DMS79 (cell line): ENCODE measurements at regions not wholly inside any gene's neighbourhood (a gene's known extent, or its start where the extent isn't known, plus 50 kb on each side); places are given as distances from the start of the nearest gene placed in this dataset.

Experiments
- DNase-seq: peaks from one replicate; lab custom pipeline; 2025; lab: John Stamatoyannopoulos, UW

DNA sequence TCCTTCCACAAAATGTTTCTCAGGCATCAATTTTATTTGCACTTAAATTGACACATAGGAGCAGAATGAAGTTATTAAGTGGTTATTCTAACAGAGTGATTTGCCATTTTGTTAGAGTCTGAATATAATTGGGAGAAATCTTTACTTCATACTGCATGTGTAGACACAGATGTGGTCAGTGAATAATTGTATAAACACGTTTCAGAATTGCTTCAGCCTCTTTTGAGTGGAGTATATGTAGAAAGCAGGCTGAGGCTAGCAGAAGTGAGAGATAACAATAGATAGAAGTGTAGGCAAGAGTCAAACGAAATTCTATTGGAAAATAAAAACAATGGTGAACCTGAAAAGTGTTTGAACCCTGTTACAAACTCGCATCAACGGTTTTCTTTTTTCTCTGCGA, 270.7 kb downstream of the TMEM167A start:
- DNase-seq = no peak

DNA sequence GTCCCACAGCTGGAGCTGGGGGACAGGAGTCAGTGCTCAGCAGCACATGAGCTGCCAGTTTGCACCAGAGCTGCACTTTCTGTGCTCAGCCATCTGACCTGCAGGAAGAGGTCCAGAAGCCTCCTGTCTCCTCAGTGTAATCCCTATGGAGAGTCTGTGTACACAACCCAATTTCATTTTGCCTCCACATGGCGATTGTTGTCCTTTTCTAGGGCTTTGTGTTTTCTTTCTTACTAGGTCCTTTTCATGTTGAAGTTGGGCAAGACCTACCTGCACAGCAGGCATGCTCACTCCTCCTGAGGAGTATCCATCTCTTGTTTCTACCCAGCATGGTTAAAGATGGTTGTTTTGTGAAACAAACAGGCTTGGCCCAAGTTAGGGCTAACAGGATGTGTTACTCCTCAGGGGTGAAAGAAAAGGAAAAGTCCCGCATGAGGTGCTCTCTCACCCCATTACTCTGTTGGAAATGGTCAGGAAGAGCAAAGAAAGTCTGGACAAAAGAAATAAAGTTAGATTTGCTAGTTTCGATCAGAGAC, 273.0 kb downstream of the TMEM167A start:
- no peak for DNase-seq

GRCh38 chr5:82802954-82803353, 274.2 kb downstream of the TMEM167A start:
- DNase-seq = no peak

GRCh38 chr5:82800826-82801225, 276.4 kb downstream of the TMEM167A start:
- DNase-seq = no peak

DNA sequence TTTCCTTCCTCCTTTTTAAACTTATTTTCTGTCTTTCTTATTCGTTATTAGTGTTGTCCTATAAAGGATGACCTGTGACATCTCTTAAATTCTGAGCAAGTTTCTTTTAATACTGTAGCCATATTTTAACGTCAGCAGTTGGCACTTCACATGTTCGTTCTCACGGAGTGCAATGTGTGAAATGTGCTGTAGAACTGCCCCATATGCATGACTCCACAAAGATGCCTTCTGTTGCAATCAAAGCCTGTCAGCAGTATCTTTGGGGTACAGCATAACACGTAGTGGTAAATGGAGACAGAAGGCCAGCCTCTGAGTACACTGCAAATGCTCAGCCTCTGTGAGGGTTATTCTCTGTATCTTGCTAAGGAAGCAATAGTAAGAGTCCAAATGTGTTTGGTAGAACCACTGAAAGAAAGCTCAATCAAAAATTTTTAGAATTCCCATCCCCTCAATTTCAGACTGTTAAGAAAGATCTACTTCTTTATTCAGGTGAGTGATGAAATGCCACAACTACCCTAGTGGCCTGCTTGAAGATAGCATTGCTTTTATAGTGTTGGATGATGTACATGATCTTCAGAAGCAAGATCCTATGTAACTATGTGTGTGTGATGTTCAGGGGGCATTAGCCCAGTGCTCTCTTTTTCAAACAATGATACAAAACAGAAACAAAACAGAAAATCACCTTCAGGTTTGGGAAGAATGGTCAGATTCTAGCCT, 277.7 kb downstream of the TMEM167A start:
- no peak for DNase-seq

DNA sequence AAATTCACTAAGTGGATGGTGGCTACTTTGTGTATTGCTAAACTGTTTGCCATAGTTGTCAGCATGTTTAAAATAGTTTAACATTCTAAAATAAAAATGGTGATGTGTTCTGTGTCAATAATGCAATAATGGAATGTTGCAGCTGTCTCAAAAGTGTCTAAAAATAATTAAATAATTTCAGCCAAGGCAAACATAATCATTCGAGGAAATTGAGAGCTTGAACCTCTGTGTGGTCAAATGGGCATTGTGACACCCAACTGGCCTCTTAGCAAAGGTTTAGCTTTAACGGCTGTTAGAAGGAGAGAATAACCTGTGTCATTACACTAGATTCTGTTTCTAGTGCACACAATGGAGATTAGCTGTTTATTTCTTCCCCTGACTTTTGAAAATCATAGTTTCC, 278.5 kb downstream of the TMEM167A start:
- DNase-seq = no peak

- DNase-seq = no peak
Measured at GRCh38 chr5:82796643-82797416, 280.4 kb downstream of the TMEM167A start.

- no peak for DNase-seq
Measured at GRCh38 chr5:82794876-82795275, 282.3 kb downstream of the TMEM167A start.

DNA sequence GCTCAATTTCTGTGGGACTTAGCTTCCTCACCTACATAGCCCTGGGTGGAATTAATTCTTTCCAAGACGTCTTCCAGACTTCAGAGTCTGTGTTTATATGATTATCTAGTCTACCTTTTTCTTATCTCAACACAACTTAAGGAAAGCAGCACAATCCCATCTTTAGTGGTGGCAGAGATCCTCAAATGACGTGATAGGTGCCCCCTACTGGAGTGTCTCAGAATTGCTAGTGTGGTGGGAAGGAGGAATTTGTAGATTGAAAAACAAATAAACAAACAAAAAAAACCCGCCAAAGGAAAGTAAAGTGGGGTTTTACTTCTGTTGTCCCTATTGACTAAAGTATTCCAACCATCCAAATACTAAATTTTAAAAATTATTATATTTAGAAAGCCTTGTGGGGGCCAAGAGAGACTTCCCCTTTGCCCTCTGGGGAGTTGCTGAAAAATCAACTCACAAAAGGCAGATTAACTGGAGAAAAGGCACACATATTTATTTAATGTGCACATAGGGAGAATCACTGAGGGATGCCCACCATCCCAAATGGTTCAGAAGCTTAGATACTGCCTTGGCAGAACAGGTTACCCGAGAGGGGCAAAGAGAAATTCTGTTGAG, 283.3 kb downstream of the TMEM167A start:
- DNase-seq = no peak

GRCh38 chr5:82792096-82792495, 285.1 kb downstream of the TMEM167A start:
- DNase-seq = no peak

DNA sequence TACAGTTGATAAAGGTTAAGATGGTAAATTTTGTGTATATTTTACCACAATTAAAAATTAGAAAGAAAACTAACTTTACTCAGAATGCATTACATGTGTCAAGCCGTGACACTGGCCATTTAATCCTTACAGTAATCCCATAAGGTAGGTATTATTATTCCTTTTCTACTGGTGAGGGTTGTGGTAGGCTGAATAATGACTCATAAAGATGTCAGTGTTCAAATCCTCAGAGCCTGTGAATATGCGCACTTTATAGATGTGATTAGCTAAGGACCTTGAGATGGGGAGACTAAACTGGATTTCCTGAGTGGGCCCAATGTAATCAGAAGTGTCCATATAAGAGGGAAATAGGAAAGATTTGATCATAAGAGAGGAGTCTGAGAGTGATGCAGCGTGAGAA, 288.1 kb downstream of the TMEM167A start:
- DNase-seq = no peak

DNA sequence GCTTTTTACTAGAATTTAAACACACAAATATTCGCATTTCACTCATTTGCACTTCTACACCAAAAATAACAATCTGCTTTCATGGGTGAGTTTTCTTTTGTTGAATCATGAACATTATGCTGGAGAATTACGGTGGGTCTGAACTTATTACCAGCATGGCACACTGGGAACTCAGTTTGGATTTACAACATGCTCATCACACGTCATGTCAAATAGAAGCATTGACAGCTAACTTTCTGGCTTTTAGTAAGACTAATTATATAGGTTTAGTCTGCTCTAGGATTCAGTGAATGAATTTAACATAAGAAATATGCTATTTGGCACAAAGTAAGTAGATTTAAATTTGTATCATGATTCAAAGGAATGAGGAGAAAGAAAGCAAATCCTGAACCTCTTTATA, 290.4 kb downstream of the TMEM167A start:
- no peak for DNase-seq

GRCh38 chr5:82785882-82786509, 291.2 kb downstream of the TMEM167A start:
- no peak for DNase-seq

DNA sequence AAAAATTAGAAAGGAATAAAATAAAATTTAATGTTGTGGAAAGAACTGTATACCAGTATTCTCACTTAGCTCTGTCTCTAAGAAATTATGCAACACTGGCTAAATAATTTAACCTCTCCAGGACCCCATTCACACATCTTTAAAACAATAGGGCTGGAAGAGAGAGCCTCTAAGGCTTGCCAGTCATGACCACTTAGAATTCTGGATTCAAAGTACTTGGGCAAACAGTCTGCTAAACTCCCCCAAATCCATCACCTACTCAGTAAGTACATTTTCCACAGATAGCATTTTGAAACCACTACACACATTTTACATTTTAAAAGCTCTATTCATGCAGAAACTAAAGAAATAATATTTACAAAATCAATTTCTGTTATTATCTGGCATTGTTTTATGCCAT, 291.7 kb downstream of the TMEM167A start:
- DNase-seq = no peak

- DNase-seq = no peak
Measured at GRCh38 chr5:82784521-82784920, 292.7 kb downstream of the TMEM167A start.

DNA sequence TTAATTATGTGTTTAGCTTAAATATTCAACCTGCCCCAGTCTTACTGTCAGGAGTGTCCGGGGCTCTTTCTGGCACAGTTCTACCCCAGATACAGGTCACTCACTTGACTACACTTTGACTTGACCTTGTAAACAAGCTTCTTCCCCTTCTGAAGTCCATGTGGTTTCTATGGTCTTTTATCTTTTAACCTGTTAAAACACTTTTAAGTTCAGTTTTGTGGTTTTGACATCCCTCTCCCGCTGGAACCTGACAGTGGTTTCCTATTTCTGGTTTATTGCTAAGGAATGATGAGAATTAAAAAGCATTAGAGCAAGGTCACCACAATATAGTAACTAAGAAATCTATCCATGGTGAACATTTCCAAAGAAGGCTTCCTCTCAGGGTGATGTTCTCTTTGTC, 300.1 kb downstream of the TMEM167A start:
- no peak for DNase-seq

DNA sequence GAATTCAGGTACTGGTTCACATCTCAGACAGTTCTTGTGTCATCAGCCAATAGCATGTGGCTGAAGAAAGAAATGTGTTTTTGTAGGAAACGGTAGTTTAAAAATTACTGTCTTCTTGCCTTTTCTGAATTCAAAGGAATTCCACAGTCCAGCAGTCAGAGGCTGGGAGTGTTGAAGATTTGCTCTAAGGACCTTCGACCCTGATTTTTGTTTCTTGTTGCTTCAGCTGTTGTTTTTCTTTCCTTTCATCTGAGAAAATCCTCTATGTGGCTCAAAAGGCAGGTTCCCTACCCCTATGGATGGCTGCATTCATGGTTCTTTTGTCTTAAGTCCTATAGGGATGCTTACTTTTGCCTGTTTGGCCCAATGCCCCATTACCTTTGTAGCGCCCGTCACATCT, 304.9 kb downstream of the TMEM167A start:
- no peak for DNase-seq

DNA sequence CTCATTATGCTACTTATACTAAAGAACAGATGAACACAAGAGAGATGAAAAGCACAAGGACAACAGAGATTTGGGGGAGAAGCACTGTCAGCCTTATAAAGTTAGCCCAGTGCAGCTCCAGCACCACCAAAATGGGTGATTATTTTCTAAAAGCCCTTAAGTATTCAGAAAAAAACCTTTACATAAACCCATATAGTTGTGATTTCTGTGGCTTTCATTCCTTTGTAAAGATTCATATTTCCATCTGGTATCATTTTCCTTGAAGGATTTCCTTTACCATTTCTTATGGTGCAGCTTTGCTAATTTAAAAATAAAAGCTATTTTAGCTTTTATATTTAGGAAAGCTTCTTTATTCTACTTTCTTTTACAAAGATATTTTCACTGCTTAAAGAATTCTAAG, 311.0 kb downstream of the TMEM167A start:
- DNase-seq = no peak

GRCh38 chr5:82765765-82766164, 311.4 kb downstream of the TMEM167A start:
- DNase-seq = no peak

- no peak for DNase-seq
Measured at GRCh38 chr5:82760856-82761255, 316.3 kb downstream of the TMEM167A start.

GRCh38 chr5:82758881-82759280, 318.3 kb downstream of the TMEM167A start:
- DNase-seq = no peak

GRCh38 chr5:82754759-82755158, 322.4 kb downstream of the TMEM167A start:
- DNase-seq = no peak
